Thoracic aorta (tissue), 2 donors: ENCODE measurements at regions not wholly inside any gene's neighbourhood (a gene's known extent, or its start where the extent isn't known, plus 50 kb on each side); places are given as distances from the start of the nearest gene placed in this dataset.
"Not testable (repeated sequence)": the region's sequence is repeated elsewhere in the genome, so short reads cannot be mapped to it uniquely, and the experiment has no call there.

Source experiments
- ATAC-seq: fragments of 150-250 bp; one replicate; pipeline ENCODE4 v1.8.0; 2017; ENCODE audit warnings: low read depth; ENCODE audit not compliant: insufficient number of reproducible peaks, low FRiP score
- DNase-seq: peaks from one replicate; pipeline ENCODE4 v3.0.0-alpha.2; 2020; ENCODE audit warnings: low spot score
- H3K27ac ChIP-seq, 2 donors: fragments of 200-600 bp; sonication (generic); 1 replicate in 1 of 2; 2 replicates in 1 of 2; pipeline ENCODE4 v1.5.1; 2016; ENCODE audit warnings: mild to moderate bottlenecking in 2 of 2, moderate library complexity in 2 of 2
- H3K27me3 ChIP-seq: fragments of 200-600 bp; sonication (generic); replicated peaks from 2 replicates; pipeline ENCODE4 v1.6.0; 2016; ENCODE audit warnings: mild to moderate bottlenecking; ENCODE audit not compliant: insufficient read depth
- H3K36me3 ChIP-seq: fragments of 200-600 bp; sonication (generic); one replicate; pipeline ENCODE4 v1.5.1; 2016
- H3K4me1 ChIP-seq, 2 donors: fragments of 200-600 bp; sonication (generic); 1 replicate in 1 of 2; 2 replicates in 1 of 2; pipeline versions ENCODE4 v1.5.1 to v1.6.0; 2016; ENCODE audit warnings: low read depth in 2 of 2, mild to moderate bottlenecking in 1 of 2; ENCODE audit not compliant: control insufficient read depth in 1 of 2
- H3K4me3 ChIP-seq: fragments of 200-600 bp; sonication (generic); 2 replicates; pipeline ENCODE4 v1.5.1; 2016; ENCODE audit warnings: mild to moderate bottlenecking
- H3K9me3 ChIP-seq: fragments of 200-600 bp; sonication (generic); 2 replicates; pipeline ENCODE4 v1.5.1; 2016
- TF ChIP-seq, protein P1 (sequence below): fragments of 200-600 bp; sonication (generic); IDR thresholded peaks from one replicate; pipeline ENCODE4 v1.5.1; 2019; ENCODE audit warnings: antibody characterized with exemption

DNA sequence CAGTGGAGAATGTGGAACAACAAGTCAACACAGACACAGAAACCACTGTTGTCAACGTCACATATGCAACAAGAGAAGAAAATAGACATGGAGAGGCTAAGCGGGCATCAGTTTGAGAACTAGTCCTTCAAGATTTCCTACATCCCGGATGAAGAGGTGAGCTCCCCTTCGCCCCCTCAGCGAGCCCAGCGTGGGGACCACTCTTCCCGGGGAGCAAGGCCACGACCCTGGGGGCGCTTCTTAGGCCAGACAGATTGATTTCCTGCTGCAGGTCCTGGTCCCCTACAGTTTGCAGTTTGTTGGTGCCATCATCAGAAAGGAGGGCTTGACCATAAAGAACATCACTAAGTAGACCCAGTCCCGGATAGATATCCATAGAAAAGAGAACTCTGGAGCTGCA lies 113.0 kb downstream of the NBPF12 start:
- no peaks in the 10 kb centered on the region for H3K9me3 ChIP-seq
- no peak overlapping the region for H3K4me3 ChIP-seq
- H3K36me3 ChIP-seq = no peaks in the 10 kb centered on the region
- no peaks in the 10 kb centered on the region for H3K27me3 ChIP-seq
- TF ChIP-seq, protein P1, sequence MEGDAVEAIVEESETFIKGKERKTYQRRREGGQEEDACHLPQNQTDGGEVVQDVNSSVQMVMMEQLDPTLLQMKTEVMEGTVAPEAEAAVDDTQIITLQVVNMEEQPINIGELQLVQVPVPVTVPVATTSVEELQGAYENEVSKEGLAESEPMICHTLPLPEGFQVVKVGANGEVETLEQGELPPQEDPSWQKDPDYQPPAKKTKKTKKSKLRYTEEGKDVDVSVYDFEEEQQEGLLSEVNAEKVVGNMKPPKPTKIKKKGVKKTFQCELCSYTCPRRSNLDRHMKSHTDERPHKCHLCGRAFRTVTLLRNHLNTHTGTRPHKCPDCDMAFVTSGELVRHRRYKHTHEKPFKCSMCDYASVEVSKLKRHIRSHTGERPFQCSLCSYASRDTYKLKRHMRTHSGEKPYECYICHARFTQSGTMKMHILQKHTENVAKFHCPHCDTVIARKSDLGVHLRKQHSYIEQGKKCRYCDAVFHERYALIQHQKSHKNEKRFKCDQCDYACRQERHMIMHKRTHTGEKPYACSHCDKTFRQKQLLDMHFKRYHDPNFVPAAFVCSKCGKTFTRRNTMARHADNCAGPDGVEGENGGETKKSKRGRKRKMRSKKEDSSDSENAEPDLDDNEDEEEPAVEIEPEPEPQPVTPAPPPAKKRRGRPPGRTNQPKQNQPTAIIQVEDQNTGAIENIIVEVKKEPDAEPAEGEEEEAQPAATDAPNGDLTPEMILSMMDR = no peak
- H3K4me1 ChIP-seq = no peaks in the 10 kb centered on the region
- ATAC-seq (no peak), DNase-seq (no peak)
- no peak overlapping the region for H3K27ac ChIP-seq

DNA sequence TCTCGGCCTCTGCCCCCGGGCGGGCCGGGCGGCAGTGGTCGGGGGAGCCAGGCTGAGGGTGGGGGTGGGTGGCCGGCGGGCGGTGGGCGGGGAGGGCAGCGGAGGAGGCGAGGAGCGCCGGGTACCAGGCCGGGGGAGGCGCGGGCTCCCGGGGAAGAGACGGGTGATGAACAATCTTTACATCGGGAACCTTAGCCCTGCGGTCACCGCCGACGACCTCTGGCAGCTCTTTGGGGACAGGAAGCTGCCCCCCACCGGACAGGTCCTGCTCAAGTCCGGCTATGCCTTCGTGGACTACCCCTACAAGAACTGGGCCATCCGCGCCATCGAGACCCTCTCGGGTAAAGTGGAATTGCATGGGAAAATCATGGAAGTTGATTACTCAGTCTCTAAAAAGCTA lies 112.5 kb downstream of the NBPF12 start:
- no peaks in the 10 kb centered on the region for H3K27me3 ChIP-seq
- no peaks in the 10 kb centered on the region for H3K36me3 ChIP-seq
- TF ChIP-seq, protein P1 = no peak
- H3K9me3 ChIP-seq = no peaks in the 10 kb centered on the region
- H3K27ac ChIP-seq = no peak overlapping the region
- H3K4me3 ChIP-seq = no peak overlapping the region
- ATAC-seq (no peak), DNase-seq (no peak)
- H3K4me1 ChIP-seq = no peaks in the 10 kb centered on the region

DNA sequence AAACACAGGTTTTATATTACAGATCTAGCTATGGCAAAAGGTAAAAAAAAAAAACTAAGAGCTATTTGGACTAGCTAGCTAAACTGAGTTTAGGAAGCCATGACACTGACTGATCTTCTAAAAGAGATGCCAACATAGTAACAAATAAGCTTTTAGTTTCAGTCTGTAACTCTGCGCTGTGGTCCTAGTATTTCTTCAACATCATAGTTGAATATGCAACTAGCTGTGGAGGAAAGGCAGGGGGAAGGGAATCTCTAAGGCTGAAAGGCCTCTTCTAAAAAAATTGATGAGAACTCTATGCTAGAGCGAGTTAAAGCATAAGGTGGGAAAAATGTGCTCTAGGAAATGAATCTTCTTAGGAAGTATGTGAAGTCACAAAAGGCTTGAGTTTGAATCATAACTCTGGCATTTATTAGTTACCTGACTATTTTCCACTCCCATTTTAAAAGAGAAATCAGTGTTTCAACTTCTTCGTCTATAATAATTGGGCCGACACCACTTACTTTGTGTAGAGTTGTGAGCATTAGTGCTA lies 108.8 kb downstream of the NBPF12 start:
- H3K4me3 ChIP-seq, H3K9me3 ChIP-seq, H3K4me1 ChIP-seq, H3K27ac ChIP-seq, H3K36me3 ChIP-seq, DNase-seq, H3K27me3 ChIP-seq, ATAC-seq: not testable (repeated sequence)

DNA sequence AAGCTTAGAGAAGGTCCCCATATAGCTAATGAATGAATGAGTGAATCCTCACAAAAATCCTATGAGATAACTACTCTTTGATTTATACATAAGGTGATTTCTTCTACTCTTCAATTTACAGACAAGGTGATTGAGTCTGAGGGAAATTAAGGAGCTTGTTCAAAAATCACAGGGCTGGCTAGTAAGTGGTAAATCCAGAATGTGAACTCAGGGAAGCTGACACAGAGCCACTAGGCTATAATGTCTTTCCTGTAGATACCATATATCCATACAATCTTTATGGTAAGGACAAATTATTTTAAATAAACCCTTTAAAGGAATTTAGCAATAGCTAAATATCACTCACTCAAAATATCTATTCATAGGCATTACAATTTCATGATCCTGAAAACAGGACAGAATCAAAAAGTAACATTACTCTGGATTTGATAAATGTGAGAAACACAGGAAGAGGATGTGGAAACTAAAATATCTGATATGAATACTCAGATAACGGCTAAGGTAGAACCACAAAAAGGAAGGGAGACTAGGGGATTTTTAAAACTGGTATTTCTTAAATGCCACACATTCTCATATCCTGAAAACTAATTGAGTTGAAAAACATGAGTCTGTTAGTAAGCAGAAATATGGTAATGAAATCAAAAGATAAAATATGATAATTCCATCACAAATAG lies 108.2 kb downstream of the NBPF12 start:
- no peak overlapping the region for H3K4me3 ChIP-seq
- ATAC-seq (no peak), DNase-seq (no peak)
- H3K27me3 ChIP-seq = no peaks in the 10 kb centered on the region
- H3K27ac ChIP-seq = no peak overlapping the region
- no peaks in the 10 kb centered on the region for H3K9me3 ChIP-seq
- TF ChIP-seq, protein P1 = no peak
- H3K36me3 ChIP-seq = no peaks in the 10 kb centered on the region
- no peaks in the 10 kb centered on the region for H3K4me1 ChIP-seq
